K562 (cell line): ENCODE measurements at regions not wholly inside any gene's neighbourhood (a gene's known extent, or its start where the extent isn't known, plus 50 kb on each side); places are given as distances from the start of the nearest gene placed in this dataset.

Source experiments
- ETV6 ChIP-seq, 3 experiments: fragments of 150-350 bp in 1 of 3; sonication (generic) in 1 of 3; formaldehyde crosslinking in 1 of 3; IDR thresholded peaks; 2 replicates each; pipeline versions ENCODE4 v1.6.1 to v1.8.0; 2014 to 2022; ENCODE audit warnings: borderline replicate concordance in 2 of 3, low read depth in 2 of 3, antibody characterized with exemption in 1 of 3, low read length in 1 of 3, mild to moderate bottlenecking in 1 of 3, missing genetic modification reagents in 1 of 3
- GTF2F1 ChIP-seq: IDR thresholded peaks from 2 replicates; pipeline ENCODE4 v1.6.1; 2011; ENCODE audit warnings: low read depth, low read length, improper control_type of control experiment
- ILF3 ChIP-seq: fragments of 450-650 bp; IDR thresholded peaks from 2 replicates; pipeline ENCODE4 v1.6.1; 2018; ENCODE audit warnings: antibody characterized with exemption, mild to moderate bottlenecking, moderate library complexity, borderline replicate concordance
- TAF7 ChIP-seq: fragments of 450-650 bp; IDR thresholded peaks from 2 replicates; pipeline ENCODE4 v1.6.1; 2016; ENCODE audit warnings: missing genetic modification characterization, missing compliant biosample characterization
- TF ChIP-seq, protein P1 (sequence below): sonication (generic); formaldehyde crosslinking; IDR thresholded peaks from 2 replicates; pipeline ENCODE4 v1.8.0; 2022; ENCODE audit warnings: mild to moderate bottlenecking, low read depth, missing genetic modification reagents
- TF ChIP-seq, protein P2 (sequence below), 3 experiments: IDR thresholded peaks in 2 of 3; conservative IDR thresholded peaks in 1 of 3; 2 replicates each; pipeline ENCODE4 v1.5.1; 2011 to 2012; ENCODE audit warnings: low read length in 3 of 3, mild to moderate bottlenecking in 3 of 3, control low read depth in 2 of 3, improper control_type of control experiment in 1 of 3, inconsistent platforms in 1 of 3, low read depth in 1 of 3, mixed read lengths in 1 of 3, moderate library complexity in 1 of 3; ENCODE audit not compliant: insufficient read depth in 2 of 3

DNA sequence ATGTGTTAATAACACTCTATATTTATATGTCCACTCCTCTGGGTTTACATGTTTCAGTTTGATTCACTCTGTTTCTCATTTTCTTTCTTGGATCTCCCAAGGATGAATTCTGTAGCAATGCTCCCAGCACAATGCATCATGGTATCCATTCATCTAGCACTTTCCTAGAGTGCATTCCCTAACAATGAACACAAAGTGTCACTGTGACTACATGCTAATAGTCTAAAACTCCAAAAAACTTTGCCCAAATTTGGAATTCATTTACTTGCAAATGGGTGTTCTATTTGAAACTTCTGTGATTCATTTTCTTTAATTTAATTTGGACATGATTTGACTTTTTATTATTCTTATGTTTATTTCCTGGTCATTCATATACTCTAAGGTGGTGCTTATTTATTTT lies 286.3 kb downstream of the POU4F1 start:
- TF ChIP-seq, protein P1, sequence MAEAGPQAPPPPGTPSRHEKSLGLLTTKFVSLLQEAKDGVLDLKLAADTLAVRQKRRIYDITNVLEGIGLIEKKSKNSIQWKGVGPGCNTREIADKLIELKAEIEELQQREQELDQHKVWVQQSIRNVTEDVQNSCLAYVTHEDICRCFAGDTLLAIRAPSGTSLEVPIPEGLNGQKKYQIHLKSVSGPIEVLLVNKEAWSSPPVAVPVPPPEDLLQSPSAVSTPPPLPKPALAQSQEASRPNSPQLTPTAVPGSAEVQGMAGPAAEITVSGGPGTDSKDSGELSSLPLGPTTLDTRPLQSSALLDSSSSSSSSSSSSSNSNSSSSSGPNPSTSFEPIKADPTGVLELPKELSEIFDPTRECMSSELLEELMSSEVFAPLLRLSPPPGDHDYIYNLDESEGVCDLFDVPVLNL = no peak
- TF ChIP-seq GTF2F1 = no peak
- no peak for TF ChIP-seq TAF7 (tag)
- no peak for TF ChIP-seq ILF3
- TF ChIP-seq, protein P2, sequence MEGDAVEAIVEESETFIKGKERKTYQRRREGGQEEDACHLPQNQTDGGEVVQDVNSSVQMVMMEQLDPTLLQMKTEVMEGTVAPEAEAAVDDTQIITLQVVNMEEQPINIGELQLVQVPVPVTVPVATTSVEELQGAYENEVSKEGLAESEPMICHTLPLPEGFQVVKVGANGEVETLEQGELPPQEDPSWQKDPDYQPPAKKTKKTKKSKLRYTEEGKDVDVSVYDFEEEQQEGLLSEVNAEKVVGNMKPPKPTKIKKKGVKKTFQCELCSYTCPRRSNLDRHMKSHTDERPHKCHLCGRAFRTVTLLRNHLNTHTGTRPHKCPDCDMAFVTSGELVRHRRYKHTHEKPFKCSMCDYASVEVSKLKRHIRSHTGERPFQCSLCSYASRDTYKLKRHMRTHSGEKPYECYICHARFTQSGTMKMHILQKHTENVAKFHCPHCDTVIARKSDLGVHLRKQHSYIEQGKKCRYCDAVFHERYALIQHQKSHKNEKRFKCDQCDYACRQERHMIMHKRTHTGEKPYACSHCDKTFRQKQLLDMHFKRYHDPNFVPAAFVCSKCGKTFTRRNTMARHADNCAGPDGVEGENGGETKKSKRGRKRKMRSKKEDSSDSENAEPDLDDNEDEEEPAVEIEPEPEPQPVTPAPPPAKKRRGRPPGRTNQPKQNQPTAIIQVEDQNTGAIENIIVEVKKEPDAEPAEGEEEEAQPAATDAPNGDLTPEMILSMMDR (IDR thresholded peaks at IDR 0.05 in 2 of 3, conservative IDR thresholded peaks at IDR 0.05 in 1 of 3; ENCODE audit: insufficient read depth in 2 of 3, low read depth in 1 of 3, low read length in 3 of 3) = no peak
- TF ChIP-seq ETV6 (IDR thresholded peaks at IDR 0.05; ENCODE audit: borderline replicate concordance in 1 of 2, low read depth in 2 of 2, low read length in 1 of 2) = no peak
- TF ChIP-seq ETV6 (CRISPR knock-in tag; IDR thresholded peaks at IDR 0.05; ENCODE audit: borderline replicate concordance) = no peak
